AG09319 (cell line): ENCODE measurements at regions not wholly inside any gene's neighbourhood (a gene's known extent, or its start where the extent isn't known, plus 50 kb on each side); places are given as distances from the start of the nearest gene placed in this dataset.

Source experiments
- DNase-seq: peaks from one replicate; pipeline ENCODE4 v3.0.0-alpha.2; 2010; ENCODE audit warnings: low read depth; ENCODE audit errors: extremely low read depth
- TF ChIP-seq, protein P1 (sequence below): IDR thresholded peaks from 2 replicates; pipeline ENCODE4 v1.5.1; 2011; ENCODE audit warnings: low read depth, mild to moderate bottlenecking, inconsistent platforms, low read length, moderate library complexity

- TF ChIP-seq, protein P1, sequence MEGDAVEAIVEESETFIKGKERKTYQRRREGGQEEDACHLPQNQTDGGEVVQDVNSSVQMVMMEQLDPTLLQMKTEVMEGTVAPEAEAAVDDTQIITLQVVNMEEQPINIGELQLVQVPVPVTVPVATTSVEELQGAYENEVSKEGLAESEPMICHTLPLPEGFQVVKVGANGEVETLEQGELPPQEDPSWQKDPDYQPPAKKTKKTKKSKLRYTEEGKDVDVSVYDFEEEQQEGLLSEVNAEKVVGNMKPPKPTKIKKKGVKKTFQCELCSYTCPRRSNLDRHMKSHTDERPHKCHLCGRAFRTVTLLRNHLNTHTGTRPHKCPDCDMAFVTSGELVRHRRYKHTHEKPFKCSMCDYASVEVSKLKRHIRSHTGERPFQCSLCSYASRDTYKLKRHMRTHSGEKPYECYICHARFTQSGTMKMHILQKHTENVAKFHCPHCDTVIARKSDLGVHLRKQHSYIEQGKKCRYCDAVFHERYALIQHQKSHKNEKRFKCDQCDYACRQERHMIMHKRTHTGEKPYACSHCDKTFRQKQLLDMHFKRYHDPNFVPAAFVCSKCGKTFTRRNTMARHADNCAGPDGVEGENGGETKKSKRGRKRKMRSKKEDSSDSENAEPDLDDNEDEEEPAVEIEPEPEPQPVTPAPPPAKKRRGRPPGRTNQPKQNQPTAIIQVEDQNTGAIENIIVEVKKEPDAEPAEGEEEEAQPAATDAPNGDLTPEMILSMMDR, result no peak
- DNase-seq, result peak; percentile 10
Measured at GRCh38 chr14:80395031-80395430, 183.7 kb upstream of the DIO2 start.

DNA sequence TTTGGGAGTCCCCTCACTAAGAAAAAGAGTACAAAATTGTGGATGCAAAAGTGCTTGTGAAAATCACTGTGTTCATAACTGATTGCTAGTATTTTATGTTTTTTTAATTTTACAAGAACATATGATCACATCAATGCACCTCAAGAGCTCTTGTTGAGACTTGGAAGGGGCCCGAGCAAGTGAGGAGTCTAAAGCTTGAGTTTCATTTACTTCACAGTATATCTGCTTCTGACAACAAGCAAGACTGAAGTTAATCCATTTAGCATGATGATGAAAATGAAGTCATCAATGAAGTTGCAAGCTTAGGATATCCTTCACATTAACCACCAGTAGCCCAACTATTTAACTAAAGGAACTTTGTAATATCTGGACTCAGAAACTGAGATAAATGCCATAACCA, 182.5 kb upstream of the DIO2 start:
- TF ChIP-seq, protein P1, result no peak
- no peak for DNase-seq

DNA sequence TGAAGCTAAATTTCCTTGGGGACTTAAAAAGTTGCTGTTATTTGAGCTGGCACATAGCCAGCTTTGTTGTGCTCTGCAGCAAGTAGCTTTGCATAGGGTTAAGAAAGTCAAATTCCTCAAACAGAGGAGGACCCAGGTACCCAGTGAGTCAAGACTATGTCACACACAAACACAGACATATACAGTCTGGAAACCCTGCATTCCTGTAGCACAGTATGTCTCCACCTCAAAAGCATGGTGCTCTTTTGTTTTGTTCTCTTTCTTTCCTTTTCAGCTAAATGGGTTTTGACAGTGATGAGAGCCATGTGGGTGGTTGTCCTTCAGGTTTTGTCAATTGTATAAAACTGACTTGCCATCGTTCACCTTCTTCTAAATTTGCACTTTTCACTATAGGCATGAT, 179.6 kb upstream of the DIO2 start:
- no peak for DNase-seq
- TF ChIP-seq, protein P1, result no peak

- TF ChIP-seq, protein P1, result no peak
- DNase-seq, result peak; percentile 32
Measured at GRCh38 chr14:80388980-80389711, 177.8 kb upstream of the DIO2 start.

DNA sequence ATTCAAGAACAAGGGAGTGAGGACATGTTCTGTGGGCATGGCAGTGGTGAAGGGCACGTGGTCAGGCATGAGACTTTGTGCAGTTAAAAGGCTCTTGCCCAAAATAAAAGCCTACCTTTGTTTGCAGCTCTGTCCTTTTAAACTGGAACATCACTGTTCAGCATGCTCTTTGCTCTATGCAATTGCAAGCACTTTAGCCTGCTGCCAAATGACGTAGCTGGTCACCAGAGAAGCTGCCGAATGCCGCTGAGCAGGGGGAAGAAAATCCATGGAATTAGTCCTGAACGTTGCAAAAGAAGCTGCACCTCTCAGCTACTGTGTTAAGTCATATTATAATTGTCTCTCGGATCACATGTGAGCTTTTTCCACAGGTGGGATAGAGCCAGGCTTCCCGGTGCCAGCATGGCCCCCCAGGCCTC, 176.3 kb upstream of the DIO2 start:
- no peak for DNase-seq

DNA sequence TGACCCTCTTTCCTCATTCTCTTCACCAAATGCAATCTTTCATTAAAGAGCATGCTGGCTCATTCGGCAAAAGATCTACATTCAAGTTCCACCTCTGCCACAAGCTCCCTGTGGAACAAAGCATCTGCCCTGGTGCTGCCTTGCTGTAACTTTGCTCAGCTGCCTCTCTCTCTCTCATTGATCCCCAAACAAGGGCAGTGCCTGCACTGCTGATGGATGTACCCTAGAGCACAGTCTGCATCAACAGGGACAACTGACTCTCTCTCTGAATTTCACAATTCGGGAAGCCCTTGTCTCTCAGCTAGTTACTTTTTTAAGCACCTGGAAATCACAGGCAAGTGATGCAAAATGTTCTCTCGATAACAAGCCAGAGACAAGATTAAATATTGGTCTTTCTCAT, 174.0 kb upstream of the DIO2 start:
- TF ChIP-seq, protein P1, result no peak
- DNase-seq, result no peak

More for the DNA sequence above, 176.3 kb upstream of the DIO2 start:
- TF ChIP-seq, protein P1, result no peak

GRCh38 chr14:80383223-80383622, 171.9 kb upstream of the DIO2 start:
- no peak for DNase-seq
- TF ChIP-seq, protein P1, result no peak
